ENCODE measurements at regions not wholly inside any gene's neighbourhood (a gene's known extent, or its start where the extent isn't known, plus 50 kb on each side); places are given as distances from the start of the nearest gene placed in this dataset.

DNA sequence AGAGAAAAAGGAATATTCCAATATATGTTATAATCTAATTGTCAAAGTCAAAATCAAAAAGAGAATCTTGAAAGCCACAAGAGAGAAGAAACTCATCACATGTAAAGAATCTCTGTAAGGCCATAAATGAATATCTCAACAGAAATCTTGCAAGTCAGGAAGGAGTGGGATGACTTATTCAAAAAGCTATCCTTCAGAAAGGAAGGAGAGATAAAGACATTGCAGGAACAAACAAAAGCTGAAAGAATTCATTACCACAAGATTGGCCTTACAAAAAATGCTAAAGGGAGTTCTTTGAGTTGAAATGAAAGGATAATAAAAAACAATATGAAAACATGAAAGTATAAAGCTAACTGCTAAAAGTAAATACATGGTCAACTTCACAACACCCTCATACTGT lies 286.8 kb downstream of the LRIG3 start:
- no peak overlapping the region for H2BK20ac ChIP-seq (ENCODE audit: low read depth, low read length)
- TF ChIP-seq MXI1 (IDR thresholded peaks at IDR 0.05; ENCODE audit: borderline replicate concordance, low read depth, low read length) (no peak), RAD21 (IDR thresholded peaks at IDR 0.05; ENCODE audit: low read length) (no peak), MAZ (IDR thresholded peaks at IDR 0.05; ENCODE audit: borderline replicate concordance, low read depth, low read length) (no peak), FOS (IDR thresholded peaks at IDR 0.05; ENCODE audit: low read depth, low read length) (no peak), MAFK (IDR thresholded peaks at IDR 0.05; ENCODE audit: low read depth, low read length) (no peak), RCOR1 (IDR thresholded peaks at IDR 0.05; ENCODE audit: insufficient replicate concordance, low read length) (no peak), CHD1 (IDR thresholded peaks at IDR 0.05; ENCODE audit: low read depth, low read length) (no peak), POLR2A (IDR thresholded peaks at IDR 0.05; ENCODE audit: low read depth, low read length) (no peak), NFE2L2 (IDR thresholded peaks at IDR 0.05; ENCODE audit: low read depth, low read length) (no peak), BHLHE40 (IDR thresholded peaks at IDR 0.05; ENCODE audit: low read depth, low read length) (no peak), ELK1 (IDR thresholded peaks at IDR 0.05; ENCODE audit: borderline replicate concordance, low read depth, low read length) (no peak), USF2 (IDR thresholded peaks at IDR 0.05; ENCODE audit: low read depth, low read length) (no peak), SMC3 (IDR thresholded peaks at IDR 0.05; ENCODE audit: low read depth, low read length) (no peak), CEBPB (IDR thresholded peaks at IDR 0.05; ENCODE audit: low read depth, low read length) (no peak), RFX5 (IDR thresholded peaks at IDR 0.05; ENCODE audit: low read depth, low read length) (no peak)
- TF ChIP-seq, protein P1, sequence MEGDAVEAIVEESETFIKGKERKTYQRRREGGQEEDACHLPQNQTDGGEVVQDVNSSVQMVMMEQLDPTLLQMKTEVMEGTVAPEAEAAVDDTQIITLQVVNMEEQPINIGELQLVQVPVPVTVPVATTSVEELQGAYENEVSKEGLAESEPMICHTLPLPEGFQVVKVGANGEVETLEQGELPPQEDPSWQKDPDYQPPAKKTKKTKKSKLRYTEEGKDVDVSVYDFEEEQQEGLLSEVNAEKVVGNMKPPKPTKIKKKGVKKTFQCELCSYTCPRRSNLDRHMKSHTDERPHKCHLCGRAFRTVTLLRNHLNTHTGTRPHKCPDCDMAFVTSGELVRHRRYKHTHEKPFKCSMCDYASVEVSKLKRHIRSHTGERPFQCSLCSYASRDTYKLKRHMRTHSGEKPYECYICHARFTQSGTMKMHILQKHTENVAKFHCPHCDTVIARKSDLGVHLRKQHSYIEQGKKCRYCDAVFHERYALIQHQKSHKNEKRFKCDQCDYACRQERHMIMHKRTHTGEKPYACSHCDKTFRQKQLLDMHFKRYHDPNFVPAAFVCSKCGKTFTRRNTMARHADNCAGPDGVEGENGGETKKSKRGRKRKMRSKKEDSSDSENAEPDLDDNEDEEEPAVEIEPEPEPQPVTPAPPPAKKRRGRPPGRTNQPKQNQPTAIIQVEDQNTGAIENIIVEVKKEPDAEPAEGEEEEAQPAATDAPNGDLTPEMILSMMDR (conservative IDR thresholded peaks at IDR 0.05; ENCODE audit: low read depth, low read length): no peak
- no peaks in the 10 kb centered on the region for H3K36me3 ChIP-seq (ENCODE audit: control insufficient read depth, insufficient read depth, low read length)
- no peak overlapping the region; a peak in 1 of 4 replicates for H4K8ac ChIP-seq (ENCODE audit: low read depth in 2 of 2, low read length in 2 of 2)
- no peak overlapping the region for H3K9ac ChIP-seq (ENCODE audit: low read depth, low read length)
- no peaks in the 10 kb centered on the region for H3K79me1 ChIP-seq (ENCODE audit: low read depth in 1 of 2, low read length in 2 of 2)
- H4K91ac ChIP-seq (ENCODE audit: insufficient read depth, low read depth, low read length): no peak overlapping the region
- ATAC-seq (ENCODE audit: low read depth) (peak; percentile 62), DNase-seq (peak; percentile 60)
- intact Hi-C loops (cut with micrococcal nuclease): no loop called here
- in situ Hi-C loops (cut with MboI; ENCODE audit: low sequenced_read_pairs): no loop called here
- H3K4ac ChIP-seq (ENCODE audit: low read depth, low read length): no peak overlapping the region
- no peak overlapping the region for H2AFZ ChIP-seq (replicated peaks; ENCODE audit: low read length, poor library complexity)
- H3K4me1 ChIP-seq (ENCODE audit: control insufficient read depth, insufficient read depth, low read length): no peaks in the 10 kb centered on the region
- H3K9me1 ChIP-seq (ENCODE audit: insufficient read depth, low read length): no peaks in the 10 kb centered on the region
- ChIA-PET CTCF (no interaction called here), POLR2A (ENCODE audit: unreplicated experiment) (no interaction called here)
- dilution Hi-C loops (cut with HindIII; ENCODE audit: low sequenced_read_pairs, unreplicated experiment): no loop called here
- peaks cover 4% of the 10 kb centered on the region for H3K9me3 ChIP-seq (ENCODE audit: control insufficient read depth, insufficient read depth, low read length)
- H2BK5ac ChIP-seq (ENCODE audit: low read depth, low read length, poor library complexity, severe bottlenecking): peak overlapping the region; percentile 72
- no peaks in the 10 kb centered on the region for H3K27me3 ChIP-seq (ENCODE audit: control insufficient read depth, insufficient read depth, low read length)
- H3K14ac ChIP-seq (replicated peaks; ENCODE audit: low read depth, low read length): no peak overlapping the region
- H3K56ac ChIP-seq (ENCODE audit: extremely low read depth, insufficient read depth, low read length): no peak overlapping the region
- H3K27ac ChIP-seq (ENCODE audit: insufficient read depth, low read length): no peak overlapping the region
- H3K4me2 ChIP-seq (ENCODE audit: low read depth, low read length): no peak overlapping the region
- H2BK120ac ChIP-seq (ENCODE audit: low read depth, low read length): no peak overlapping the region
- H3K4me3 ChIP-seq (ENCODE audit: insufficient read depth, low read depth, low read length): no peak overlapping the region
- H2BK15ac ChIP-seq (ENCODE audit: low read depth, low read length): no peak overlapping the region
- H2AK9ac ChIP-seq (replicated peaks; ENCODE audit: low read depth, low read length, poor library complexity): no peak overlapping the region
- no peak overlapping the region; the same call in 1 of the 2 replicates for H4K5ac ChIP-seq (ENCODE audit: low read depth, low read length)
- no peaks in the 10 kb centered on the region for H4K20me1 ChIP-seq (ENCODE audit: insufficient read depth, low read length)
- H3K23ac ChIP-seq (ENCODE audit: low read depth, low read length): no peak overlapping the region
- BruUV-seq (replicated peaks): no TSS peak
- H3K18ac ChIP-seq (ENCODE audit: low read depth, low read length): no peak overlapping the region
- no peak overlapping the region for H2AK5ac ChIP-seq (ENCODE audit: low read depth, low read length)
